ENCODE measurements at regions not wholly inside any gene's neighbourhood (a gene's known extent, or its start where the extent isn't known, plus 50 kb on each side); places are given as distances from the start of the nearest gene placed in this dataset.
"Not testable (repeated sequence)": the region's sequence is repeated elsewhere in the genome, so short reads cannot be mapped to it uniquely, and the experiment has no call there.

DNA sequence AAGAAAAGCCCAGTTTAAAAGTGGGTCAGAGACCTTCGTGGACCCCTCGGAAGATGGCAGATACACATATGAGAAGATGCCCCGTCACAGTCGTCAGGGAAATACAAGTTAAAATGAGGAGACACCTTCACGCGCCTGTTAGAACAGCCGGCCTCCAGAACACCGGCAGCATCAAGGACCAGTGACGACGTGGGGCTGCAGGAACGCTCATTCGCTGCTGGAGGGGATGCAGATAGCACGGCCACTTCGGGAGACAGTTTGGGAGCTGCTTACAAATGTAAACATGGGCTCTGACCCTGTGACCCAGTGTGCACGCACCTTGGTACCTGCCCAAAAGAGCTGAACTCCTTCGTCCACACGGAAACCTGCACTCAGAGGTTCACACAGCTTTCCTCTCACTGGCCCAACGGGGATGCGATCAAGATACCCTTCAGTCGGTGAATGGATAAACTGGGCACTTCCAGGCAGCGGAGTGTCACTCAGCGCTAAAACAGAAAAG, 83.7 kb upstream of the CTDP1 start:
- DNase-seq (ENCODE audit: low read depth in 4 of 4, low spot score in 2 of 4) = no peak

DNA sequence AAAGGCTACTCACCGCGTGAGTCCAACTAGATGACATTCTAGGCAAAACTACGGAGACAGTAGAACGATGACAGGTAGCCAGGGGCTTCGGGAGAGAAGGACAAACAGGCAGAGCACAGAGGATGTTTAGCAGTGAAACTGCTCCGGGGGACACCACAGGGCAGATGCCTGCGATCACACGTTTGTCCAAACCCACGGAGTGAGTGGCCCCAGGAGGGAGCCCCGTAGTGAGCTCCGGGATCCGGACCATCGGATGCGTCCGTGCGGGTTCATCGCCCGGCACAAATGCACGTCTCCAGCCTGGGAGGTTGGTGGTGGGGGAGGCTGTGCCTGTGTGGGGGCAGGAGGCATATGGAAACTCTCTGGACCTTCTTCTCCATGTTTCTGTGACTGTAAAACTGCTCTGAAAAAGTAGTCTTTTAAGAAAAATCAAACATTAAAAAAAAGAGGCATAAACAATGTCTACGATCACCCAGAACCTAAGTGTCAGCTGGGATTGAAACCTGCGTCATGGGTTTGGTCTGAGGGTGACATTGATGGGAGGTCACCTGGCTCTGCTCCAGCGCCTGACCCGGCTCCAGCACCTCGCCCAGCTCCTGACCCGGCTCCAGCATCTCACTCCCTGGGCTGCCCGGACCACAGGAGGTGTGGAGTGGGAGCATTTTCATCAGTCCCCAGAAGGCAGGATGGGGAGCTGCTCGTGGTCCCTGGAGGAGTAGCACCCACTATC, 83.0 kb upstream of the CTDP1 start:
- DNase-seq (ENCODE audit: low read depth in 4 of 4, low spot score in 2 of 4) = no peak

DNA sequence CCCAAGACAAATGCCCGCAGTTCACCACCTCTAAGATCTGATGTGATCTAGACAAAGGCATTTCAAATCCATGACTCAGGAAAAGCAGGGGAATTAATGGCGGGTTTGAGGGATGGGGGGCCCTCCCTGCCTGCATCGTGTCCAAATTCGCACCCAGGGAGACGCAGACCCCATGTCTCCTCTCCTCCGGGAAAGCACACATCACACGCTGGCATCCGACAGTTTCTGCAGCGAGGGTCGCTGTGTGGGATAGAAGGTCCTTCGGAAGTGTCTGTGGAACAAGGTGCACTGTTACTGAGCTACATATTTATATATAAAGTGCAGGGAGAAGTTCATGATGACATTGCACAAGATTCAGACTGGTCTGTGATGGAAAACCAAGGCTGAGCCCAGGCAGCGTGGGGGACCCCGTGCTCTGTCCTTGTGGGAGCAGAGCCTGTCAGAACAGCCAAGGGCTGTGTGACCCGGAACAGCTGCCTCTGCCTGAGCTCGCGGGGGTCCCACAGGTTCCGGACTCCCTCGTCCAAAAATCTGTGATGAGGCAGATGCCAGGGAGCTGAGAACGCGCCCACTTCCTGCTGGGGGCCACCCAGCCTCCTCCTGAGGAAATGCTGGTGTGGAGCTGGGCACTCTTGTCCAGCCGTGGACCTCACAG, 82.3 kb upstream of the CTDP1 start:
- DNase-seq (ENCODE audit: low read depth in 4 of 4, low spot score in 2 of 4) = no peak

DNA sequence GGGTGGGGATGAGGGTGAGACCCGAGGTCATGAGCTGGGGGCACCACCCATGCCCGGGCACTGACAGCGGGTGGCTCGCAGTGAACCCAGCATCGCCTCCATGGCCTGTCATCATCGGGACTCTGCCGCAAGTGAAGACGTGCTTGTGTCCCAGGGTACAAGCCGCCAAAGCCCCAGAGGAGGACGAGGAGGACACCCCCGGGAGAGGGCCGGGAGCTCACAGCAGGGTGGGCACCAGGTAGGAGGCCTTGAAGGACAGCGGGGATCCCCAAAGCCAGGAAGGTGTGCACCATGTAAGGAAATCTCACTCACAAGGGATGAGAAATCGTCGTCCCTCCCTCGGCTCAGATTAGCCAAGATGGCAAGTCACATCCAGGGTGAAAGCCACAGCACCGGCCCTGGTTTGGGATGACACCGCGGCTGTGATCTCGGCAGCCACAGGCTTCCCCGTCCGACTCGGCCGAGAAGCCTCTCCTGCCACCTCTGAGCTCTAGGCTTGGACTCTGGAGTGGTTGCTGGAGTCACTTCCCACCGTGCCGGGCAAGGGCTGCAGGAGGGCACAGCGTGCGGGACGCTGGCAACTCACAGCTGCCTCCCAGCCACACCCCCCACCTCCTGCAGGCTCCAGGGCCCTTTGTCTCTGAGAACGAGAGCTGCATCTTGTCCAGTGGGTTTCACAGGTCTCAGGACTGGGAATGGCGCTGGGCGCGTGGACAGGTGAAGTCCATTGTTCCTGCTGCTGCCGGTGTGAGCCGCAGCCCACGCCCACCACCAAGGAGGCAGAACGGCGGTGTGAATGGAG, 81.6 kb upstream of the CTDP1 start:
- DNase-seq (ENCODE audit: low read depth in 4 of 4, low spot score in 2 of 4) = no peak

DNA sequence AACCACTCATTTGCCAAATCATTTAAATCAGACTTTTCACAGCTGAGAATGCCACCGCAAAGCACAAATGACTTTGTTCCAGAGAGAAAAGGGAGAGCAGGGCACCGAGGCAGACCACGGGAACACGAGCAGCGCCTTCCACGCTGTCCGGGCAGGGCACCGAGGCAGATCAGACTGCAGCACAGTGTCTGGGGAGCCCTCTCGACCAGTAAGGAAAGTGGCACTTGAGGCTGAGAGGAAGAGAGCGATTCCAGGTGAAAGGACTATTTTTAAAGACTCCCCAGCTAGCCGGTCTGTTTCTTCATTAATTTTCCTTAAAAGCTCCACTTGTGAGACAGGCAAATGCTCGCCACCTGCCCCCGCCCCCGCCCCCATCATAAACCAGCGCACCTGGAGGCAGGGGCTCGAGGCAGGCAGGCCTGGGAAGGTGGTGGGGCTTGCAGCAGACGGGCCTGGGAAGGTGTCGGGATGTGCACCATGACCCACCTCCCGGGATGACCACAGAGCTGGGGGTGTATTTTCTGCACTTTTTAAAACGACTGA, 80.9 kb upstream of the CTDP1 start:
- DNase-seq (ENCODE audit: low read depth in 4 of 4, low spot score in 2 of 4) = no peak

DNA sequence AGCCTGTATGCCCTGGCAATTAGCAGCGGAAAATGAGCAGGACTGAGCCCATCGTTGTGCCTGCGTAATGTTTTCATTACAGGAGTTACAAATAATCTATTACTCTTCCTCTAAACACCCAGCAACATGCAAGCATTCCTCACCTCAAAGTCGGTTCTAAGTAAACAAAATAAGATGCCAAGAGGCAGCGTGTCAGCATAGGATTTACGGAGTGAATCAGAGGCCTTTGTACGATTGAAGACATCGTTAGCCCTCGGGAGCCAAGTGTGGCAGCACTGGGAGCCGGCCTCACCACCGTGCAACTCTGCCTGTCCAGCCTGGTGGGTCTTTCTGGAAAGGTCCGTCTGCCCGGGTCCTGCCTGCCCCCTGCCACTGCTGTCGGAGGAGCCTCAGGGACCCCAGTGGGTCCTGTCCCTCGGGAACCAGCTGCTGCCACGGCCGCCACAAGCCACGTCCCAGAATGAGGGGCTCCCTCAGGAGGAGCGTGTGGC, 80.1 kb upstream of the CTDP1 start:
- DNase-seq (ENCODE audit: low read depth in 4 of 4, low spot score in 2 of 4) = no peak

DNA sequence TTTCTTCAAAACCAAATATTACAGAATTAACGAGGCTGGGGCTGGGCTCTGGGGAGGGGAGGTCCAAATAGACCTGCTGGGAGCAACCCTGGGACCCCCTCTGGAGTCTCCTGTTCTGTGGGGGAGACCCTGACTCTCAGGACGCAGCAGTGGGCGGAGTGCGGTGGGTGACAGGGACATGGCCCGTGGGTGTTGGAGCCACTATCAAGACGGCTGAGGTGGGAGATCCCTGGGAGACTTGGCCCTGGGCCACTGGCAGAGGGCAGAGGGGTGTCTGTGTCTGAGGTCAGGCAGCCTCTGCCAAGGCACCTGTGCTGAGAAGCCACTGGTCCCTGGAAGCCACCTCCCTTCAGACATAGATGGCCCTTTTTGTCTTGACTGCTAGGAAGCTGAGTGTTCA, 79.5 kb upstream of the CTDP1 start:
- DNase-seq (ENCODE audit: low read depth in 4 of 4, low spot score in 2 of 4) = no peak

DNA sequence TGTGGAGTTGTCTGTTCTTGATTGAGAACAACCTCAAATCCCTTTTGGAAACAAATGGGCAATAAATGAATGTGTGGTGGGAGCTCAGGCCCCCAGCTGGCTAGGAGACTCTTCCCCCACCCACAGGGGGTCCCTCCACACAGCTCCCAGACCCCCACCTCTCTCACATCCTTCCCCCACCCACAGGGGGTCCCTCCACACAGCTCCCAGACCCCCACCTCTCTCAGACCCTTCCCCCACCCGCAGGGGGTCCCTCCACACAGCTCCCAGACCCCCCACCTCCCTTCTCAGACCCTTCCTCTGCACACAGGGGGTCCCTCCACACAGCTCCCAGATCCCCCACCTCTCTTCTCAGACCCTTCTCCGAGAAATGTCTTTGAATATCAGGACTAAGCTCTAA, 79.0 kb upstream of the CTDP1 start:
- DNase-seq (ENCODE audit: low read depth in 4 of 4, low spot score in 2 of 4) = no peak

DNA sequence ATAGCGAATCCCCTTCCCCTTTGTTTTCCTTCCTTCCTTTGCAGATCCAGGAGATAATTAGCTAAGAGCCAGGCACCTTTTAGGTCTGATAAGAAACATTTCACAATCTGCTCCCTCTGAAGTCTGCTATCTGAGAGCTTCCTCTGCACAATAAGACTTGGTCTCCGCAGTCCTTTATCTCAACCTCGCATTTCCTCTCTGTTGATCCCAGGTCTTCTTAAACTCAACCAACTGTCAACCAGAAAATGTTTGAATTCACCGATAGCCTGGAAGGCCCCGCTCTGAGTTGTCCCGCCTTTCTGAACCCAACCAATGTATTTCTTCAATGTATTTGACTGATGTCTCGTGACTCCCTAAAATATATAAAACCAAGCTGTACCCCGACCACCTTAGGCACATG, 78.4 kb upstream of the CTDP1 start:
- DNase-seq (ENCODE audit: low read depth in 4 of 4, low spot score in 2 of 4) = no peak

DNA sequence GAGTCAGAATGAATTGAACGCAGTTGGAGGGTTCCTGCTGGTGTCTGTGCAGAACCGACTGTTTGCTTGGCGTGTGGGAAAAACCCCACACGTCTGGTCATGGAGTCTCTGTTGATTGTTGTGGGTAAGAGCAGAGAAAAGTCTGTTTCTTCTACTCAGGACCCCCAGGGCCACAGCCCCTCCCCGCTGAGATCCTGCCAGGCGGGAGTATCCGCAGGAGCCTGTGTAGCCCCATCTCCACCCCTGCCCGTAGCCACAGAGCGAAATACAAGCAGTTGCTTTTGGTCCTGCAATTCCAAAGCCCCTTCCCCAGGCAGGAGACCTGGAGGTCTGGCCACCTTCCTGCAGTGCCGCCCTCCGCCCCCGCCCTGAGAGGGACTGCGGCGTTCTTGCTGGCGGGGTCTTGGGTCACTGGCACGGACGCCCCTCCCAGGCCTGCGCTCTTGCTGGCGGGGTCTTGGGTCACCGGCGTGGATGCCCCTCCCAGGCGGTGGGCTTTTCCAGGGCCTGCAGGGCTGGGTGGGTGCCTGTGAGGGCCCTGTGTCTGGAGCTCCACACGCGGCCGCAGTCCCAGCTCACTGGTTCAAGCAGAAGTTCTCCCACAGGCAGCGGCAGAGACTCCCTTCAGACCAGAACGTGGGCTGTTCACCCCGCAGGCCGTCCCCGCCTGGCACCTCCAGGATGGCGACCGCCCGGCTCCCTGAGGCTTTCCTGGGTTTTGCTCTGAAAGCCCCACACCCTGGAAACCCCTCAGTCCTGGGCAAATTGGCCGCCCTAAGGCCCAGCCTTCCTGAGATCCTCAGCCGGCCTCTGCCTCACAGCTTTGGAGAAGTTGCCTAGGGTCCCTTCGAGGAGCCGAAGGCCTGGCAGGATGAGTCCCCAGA, 76.0 kb upstream of the CTDP1 start:
- no peak for DNase-seq (ENCODE audit: low read depth in 4 of 4, low spot score in 2 of 4)

DNA sequence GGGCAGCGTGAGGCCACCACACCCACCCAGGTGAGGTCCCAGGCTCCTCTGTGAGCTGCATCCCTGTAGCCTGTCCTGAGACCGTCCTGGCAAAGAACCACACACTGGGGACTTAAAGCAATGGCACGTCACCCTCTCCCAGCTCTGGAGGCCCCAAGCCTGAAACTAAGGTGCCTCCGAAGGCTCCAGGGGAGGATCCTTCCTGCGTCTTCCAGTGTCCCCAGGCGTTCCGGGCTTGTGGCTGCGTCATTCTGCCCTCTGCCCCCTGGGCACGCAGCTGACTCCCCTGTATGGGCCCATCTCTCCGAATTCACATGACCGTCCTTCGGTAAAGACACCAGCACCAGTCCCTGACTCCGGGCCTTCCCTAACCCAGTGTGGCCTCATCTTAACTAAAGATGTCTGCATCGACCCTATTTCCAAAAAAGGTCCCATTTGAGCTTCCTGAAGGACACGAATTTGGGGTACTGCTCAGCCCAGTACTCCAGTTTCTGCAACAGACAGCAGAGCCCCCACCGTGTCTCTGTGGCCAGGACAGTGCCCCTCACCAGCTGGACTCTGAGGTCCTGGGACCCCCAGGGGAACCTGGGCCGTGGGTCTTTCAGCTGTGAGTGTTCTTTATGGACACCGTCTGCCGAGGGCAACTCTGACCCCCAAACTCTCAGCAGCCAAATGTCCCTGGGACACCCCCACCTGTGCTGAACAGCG, 75.2 kb upstream of the CTDP1 start:
- DNase-seq (ENCODE audit: low read depth in 4 of 4, low spot score in 2 of 4) = no peak

DNA sequence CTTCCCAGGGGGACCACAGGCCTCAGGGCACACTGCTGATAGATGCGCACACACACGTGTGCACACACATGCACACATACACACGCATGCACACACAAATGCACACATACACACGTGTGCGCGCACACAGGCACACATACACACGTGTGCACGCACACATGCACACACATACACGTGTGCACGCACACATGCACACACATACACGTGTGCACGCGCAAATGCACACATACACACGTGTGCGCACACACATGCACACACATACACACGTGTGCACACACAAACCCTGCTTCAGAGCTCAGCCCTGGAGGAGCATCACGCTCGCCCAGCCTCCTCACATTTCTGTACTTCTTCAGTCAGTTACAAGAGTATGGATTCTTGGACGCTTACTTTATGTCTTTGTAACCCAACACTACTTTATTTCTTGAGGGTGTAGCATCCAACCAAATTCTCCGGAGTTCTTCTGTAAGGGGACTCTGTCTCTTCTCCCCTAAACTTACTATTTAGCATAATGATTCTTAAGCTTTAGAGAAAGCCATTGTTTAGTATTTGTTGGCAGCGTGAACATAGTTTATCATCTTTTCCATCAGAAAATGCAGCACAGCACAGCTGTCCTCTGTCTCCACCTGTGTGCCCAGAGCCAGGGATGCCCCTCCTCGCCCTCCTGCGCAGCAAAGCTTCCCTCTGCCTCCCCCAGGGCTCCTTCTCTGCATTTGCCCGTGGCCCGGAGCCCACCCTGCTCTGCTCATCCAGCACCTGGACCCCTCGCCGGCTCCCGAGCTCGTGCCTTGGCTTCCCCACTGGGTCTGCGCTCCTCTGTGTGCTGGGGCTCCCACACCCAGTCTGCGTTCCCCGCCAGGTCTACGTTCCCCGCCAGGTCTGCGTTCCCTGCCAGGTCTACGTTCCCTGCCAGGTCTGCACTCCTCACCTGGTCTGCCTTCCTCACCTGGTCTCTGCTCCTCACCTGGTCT, 74.4 kb upstream of the CTDP1 start:
- DNase-seq (ENCODE audit: low read depth in 4 of 4, low spot score in 2 of 4) = no peak

DNA sequence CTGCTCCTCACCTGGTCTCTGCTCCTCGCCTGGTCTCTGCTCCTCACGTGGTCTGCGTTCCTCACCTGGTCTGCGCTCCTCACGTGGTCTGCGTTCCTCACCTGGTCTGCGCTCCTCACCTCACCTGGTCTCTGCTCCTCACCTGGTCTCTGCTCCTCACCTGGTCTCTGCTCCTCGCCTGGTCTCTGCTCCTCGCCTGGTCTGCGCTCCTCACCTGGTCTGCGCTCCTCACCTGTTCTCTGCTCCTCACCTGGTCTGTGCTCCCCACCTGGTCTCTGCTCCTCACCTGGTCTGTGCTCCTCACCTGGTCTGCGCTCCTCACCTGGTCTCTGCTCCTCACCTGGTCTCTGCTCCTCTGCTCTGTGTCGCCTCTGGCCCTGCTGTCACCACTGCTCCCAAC, 73.5 kb upstream of the CTDP1 start:
- DNase-seq (ENCODE audit: low read depth in 4 of 4, low spot score in 2 of 4) = not testable (repeated sequence)

DNA sequence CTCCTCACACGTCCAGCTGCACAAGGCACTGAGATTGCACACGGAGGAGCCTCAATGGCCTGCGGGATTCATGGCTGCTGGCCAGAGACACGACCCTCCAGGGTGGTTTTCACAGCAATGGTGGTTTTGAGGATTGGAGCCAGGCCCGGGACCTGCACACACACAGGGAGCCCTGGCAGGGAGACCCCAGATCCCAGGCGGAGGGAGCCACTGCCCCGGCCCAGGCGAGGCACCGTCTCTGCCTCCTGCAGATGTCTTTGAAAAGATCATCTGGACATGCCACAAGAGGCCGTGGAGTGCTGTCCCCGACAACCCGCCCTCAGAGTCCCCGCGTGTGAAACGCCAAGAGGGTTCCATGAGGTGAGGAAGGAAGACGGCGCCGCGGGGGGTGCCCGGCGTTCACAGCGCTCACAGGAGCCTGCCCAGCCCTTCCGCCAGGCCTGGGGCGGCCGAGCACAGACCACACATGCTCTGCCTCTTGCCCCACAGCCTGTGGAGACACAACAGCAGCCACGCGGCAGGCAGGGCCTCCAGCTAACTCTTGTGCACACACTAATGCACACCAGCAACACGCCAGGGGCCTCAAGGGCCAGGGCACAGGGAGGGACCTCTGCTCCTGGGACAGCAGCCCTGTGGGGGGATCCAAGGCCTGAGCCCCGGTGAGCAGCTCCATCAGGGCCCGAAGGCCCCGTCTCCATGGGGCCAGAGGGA, 72.8 kb upstream of the CTDP1 start:
- no peak for DNase-seq (ENCODE audit: low read depth in 4 of 4, low spot score in 2 of 4)

DNA sequence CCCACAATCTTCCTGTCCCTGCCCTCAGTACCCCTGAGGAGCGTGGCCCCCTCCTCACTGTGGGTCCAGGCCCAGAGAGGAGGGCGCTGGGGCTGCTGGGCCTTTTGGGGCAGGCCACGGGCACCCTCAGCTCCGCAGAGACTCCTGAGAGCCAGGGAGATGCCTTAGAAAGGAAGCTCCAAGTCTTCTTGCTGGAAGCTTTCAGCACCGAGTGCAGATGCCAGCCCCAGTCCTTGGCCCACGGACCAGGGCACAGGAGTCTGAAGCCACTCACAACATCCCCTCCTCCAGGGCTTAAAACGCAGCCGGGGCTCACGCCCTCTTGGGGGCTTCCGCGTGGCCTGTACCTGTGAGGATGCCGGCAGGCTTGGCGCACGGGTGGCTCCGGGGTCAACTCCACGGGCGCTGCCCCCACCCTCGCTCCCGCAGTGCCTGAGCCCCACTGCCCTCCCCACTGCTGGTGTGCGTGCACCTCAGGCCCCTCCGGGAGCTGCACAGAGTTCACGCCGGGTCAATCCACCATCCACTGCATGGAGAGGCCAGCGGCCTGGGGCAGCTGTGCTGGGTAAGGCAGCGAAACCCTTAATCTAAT, 72.1 kb upstream of the CTDP1 start:
- DNase-seq (ENCODE audit: low read depth in 4 of 4, low spot score in 2 of 4) = no peak

DNA sequence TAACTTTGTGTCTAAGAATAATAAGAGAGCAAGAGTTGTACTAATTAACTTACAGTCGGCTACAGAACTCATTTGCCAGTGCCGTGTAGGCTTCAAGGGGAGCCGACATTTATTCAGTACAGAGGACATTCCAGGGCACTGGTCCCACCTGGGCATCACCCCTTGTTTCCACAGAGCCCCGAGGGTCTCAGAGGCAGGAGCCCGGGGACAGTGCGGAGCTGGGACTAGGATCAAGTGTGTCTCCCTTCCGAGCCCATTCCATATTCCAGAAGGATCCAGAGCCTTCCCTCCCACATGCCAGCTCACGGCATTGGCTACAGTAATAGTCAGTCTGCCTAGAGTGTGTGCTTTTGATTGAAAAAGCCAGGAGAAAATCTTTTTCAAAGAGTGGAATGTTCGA, 71.5 kb upstream of the CTDP1 start:
- no peak for DNase-seq (ENCODE audit: low read depth in 4 of 4, low spot score in 2 of 4)

DNA sequence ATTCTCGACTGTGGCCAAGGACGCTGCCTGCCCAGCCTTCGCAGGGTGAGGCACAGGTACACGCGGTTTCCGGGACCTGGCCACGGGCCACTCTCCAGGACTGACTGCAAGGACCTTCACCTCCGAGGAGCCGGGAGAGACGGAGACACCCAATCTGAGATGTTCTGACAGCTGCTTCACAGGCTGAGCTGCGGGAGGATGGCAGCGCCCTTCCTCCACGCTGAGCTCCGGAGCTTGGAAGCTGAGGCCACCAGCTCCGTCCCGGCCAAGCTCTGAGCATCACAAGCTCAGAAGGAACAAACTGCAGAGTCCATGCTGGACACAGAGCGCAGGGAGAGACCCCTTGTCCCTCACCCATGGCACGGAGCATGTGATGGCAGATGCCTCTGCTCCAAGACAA, 71.1 kb upstream of the CTDP1 start:
- no peak for DNase-seq (ENCODE audit: low read depth in 4 of 4, low spot score in 2 of 4)

All from left renal cortex interstitium (tissue), 4 donors.